ENCODE measurements at regions not wholly inside any gene's neighbourhood (a gene's known extent, or its start where the extent isn't known, plus 50 kb on each side); places are given as distances from the start of the nearest gene placed in this dataset.

- TF ChIP-seq, protein P1, sequence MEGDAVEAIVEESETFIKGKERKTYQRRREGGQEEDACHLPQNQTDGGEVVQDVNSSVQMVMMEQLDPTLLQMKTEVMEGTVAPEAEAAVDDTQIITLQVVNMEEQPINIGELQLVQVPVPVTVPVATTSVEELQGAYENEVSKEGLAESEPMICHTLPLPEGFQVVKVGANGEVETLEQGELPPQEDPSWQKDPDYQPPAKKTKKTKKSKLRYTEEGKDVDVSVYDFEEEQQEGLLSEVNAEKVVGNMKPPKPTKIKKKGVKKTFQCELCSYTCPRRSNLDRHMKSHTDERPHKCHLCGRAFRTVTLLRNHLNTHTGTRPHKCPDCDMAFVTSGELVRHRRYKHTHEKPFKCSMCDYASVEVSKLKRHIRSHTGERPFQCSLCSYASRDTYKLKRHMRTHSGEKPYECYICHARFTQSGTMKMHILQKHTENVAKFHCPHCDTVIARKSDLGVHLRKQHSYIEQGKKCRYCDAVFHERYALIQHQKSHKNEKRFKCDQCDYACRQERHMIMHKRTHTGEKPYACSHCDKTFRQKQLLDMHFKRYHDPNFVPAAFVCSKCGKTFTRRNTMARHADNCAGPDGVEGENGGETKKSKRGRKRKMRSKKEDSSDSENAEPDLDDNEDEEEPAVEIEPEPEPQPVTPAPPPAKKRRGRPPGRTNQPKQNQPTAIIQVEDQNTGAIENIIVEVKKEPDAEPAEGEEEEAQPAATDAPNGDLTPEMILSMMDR (conservative IDR thresholded peaks at IDR 0.05; ENCODE audit: low read depth in 2 of 2): no peak
- TF ChIP-seq POLR2AphosphoS5 (IDR thresholded peaks at IDR 0.05; ENCODE audit: low read depth) (no peak), ZNF114 (CRISPR knock-in tag; IDR thresholded peaks at IDR 0.05) (no peak), EZH2 (IDR thresholded peaks at IDR 0.05; ENCODE audit: low read depth, unreplicated experiment) (no peak), ZNF331 (CRISPR knock-in tag; IDR thresholded peaks at IDR 0.05; ENCODE audit: low read depth) (no peak), CREB1 (CRISPR knock-in tag; IDR thresholded peaks at IDR 0.05; ENCODE audit: low read depth) (no peak), EZH2phosphoT487 (IDR thresholded peaks at IDR 0.05; ENCODE audit: unreplicated experiment) (no peak), JUNB (IDR thresholded peaks at IDR 0.05; ENCODE audit: unreplicated experiment) (no peak)
- TF ChIP-seq, protein P2, sequence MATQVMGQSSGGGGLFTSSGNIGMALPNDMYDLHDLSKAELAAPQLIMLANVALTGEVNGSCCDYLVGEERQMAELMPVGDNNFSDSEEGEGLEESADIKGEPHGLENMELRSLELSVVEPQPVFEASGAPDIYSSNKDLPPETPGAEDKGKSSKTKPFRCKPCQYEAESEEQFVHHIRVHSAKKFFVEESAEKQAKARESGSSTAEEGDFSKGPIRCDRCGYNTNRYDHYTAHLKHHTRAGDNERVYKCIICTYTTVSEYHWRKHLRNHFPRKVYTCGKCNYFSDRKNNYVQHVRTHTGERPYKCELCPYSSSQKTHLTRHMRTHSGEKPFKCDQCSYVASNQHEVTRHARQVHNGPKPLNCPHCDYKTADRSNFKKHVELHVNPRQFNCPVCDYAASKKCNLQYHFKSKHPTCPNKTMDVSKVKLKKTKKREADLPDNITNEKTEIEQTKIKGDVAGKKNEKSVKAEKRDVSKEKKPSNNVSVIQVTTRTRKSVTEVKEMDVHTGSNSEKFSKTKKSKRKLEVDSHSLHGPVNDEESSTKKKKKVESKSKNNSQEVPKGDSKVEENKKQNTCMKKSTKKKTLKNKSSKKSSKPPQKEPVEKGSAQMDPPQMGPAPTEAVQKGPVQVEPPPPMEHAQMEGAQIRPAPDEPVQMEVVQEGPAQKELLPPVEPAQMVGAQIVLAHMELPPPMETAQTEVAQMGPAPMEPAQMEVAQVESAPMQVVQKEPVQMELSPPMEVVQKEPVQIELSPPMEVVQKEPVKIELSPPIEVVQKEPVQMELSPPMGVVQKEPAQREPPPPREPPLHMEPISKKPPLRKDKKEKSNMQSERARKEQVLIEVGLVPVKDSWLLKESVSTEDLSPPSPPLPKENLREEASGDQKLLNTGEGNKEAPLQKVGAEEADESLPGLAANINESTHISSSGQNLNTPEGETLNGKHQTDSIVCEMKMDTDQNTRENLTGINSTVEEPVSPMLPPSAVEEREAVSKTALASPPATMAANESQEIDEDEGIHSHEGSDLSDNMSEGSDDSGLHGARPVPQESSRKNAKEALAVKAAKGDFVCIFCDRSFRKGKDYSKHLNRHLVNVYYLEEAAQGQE (IDR thresholded peaks at IDR 0.05; ENCODE audit: unreplicated experiment): no peak
Measured at GRCh38 chr7:12124028-12124427, 87.1 kb upstream of the TMEM106B start.
